GM19023 (cell line): ENCODE measurements at regions not wholly inside any gene's neighbourhood (a gene's known extent, or its start where the extent isn't known, plus 50 kb on each side); places are given as distances from the start of the nearest gene placed in this dataset.

ENCODE experiments used
- ATAC-seq: cut with Tn5 transposase; IDR thresholded peaks from one replicate; pipeline ENCODE4 v1.9.1; 2021; ENCODE audit warnings: mild to moderate bottlenecking, moderate library complexity; ENCODE audit not compliant: unreplicated experiment

DNA sequence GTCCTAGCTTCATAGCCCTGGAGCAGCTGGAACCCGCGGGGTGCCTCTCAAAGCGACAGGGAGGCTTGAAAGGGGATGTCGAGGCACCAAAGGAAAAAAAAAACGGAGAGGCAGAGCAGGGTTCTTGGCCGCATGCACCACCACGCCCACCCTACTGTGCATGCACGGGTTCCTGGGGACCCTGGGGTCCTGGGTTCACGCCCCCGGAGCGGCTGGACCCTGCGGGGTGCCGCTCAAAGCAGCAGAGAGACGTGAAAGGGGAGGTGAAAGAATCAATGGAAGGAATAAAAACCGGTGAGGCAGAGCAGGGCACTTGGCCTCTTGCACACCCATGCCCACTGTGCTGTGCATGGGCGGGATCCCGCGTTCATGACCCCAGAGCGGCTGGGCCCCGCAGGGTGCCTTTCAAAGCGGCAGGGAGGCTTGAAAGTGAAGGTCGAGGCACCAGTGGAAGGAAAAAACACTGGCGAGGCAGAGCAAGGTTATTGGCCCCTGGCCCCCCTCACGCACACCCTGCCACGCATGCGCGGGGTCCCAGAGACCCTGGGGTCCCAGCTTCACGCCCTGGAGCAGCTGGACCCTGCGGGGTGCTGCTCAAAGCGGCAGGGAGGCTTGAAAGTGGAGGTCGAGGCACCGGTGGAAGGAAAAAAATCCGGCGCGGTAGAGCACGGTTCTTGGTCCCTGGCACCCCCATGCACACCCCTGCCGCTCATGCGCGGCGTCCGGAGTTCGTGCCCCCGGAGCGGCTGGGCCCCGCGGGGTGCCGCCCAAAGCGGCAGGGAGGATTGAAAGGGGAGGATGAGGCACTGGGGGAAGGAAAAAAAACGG, 318.5 kb downstream of the ALG10 start:
- ATAC-seq: no peak

DNA sequence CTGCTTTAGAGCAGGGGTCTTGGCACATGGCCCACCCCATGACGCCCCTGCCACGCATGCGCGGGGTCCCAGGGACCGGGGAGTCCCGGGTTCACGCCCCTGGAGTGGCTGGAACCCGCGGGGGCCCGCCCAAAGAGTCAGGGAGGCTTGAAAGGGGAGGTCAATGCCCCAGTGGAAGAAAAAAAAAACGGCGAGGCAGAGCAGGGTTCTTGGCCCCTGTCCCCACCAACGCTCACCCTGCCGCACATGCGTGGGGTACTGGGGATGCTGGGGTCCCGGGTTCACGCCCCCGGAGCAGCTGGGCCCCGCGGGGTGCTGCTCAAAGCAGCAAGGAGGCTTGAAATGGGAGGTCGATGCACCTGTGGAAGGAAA, 319.1 kb downstream of the ALG10 start:
- no peak for ATAC-seq

DNA sequence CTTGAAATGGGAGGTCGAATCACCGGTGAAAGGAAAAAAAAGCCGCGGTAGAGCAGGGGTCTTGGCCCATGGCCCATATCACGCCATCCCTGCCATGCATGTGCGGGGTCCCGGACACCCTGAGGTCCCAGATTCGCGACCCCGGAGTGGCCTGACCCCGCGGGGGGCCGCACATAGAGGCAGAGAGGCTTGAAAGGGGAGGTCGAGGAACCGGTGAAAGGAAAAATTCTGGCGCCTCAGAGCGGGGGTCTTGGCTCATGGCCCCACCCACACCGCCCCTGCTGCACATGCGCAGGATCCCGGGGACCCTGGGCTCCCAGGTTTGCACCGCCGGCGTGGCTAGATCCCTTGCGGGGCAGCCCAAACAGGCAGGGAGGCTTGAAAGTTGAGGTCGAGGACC, 319.8 kb downstream of the ALG10 start:
- ATAC-seq: no peak

- no peak for ATAC-seq
These were observed 321.0 kb downstream of the ALG10 start for GRCh38 chr12:34343345-34343744.

- ATAC-seq: no peak
These were observed 321.5 kb downstream of the ALG10 start for GRCh38 chr12:34343766-34344165.

GRCh38 chr12:34344851-34345522, 322.7 kb downstream of the ALG10 start:
- ATAC-seq: no peak

DNA sequence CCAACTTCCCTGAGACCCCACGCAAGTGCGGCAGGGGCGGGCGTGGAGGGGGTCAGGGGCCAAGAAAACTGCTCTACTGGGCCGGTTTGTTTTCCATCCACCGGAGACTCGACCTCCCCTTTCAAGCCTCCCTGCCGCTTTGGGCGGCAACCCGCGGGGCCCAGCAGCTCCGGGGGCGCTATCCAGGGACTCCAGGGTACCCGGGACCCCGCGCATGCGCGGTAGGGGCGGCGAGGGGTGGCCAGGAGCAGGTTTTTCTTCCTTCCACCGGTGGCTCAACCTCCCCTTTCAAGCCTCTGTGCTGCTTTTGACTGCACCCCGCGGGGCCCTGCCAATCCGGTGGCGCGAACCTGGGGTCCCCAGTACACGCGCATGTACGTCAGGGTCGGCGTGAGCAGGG, 323.5 kb downstream of the ALG10 start:
- ATAC-seq: no peak

- ATAC-seq: no peak
These were observed 324.2 kb downstream of the ALG10 start for GRCh38 chr12:34346372-34347034.

DNA sequence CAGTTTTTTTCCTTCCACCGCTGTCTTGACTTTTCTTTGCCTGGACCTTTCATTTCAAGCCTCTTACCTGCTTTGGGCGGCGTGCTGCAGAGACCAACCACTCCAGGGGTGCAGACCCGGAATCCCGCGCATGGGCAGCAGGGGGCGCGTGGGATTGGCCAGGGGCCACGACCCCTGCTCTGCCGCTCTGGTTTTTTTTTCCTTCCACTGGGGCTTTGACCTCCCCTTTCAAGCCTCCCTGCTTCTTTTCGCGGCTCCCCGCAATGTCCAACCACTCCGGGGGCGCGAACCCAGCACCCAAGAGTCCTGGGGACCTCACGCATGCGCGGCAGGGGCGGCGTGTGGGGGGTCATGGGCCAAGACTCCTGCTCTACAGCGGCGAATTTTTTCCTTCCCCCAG, 325.1 kb downstream of the ALG10 start:
- ATAC-seq: no peak

GRCh38 chr12:34348064-34348463, 325.8 kb downstream of the ALG10 start:
- no peak for ATAC-seq

GRCh38 chr12:34348836-34349672, 326.8 kb downstream of the ALG10 start:
- ATAC-seq: no peak

GRCh38 chr12:34349673-34349961, 327.3 kb downstream of the ALG10 start:
- ATAC-seq: no peak

DNA sequence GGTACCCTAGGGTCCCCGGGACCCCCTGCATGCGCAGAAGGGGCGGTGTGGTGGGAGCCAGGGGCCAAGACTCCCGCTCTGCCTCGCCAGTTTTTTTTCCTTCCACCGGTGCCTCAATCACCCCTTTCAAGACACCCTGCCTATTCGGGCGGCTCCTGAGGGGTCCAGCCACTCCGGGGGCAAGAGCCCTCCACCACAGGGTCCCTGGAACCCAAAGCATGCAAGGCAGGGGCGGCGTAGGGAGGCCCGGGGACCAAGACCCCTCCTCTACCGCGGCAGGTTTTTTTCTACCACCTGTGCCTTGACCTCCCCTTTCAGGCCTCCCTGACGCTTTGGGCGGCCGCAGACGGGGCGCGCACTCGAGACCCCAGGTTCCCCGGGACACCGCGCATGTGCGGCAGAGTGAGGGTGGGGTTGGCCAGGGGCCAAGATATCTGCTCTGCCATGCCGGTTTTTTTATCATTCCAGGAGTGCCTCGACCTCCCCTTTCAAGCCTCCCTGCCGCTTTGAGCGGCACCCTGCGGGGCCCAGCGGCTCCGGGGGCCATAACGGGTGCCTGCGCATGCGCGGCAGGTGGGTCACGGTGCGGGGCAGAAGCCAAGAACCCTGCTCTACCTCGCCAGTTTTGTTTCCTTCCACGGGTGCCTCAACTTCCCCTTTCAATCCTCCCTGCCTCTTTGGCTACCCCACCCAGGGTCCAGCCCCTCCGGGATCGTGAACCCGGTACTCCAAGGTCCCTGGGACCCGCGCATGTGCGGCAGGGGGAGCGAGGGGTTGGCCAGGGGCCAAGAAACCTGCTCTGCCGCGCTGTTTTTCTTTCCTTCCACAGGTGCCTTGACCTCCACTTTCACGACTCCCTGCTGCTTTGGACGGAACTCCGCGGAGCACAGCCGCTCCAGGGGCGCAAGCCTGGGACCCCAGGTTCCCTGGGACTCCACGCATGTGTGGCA, 328.1 kb downstream of the ALG10 start:
- no peak for ATAC-seq

GRCh38 chr12:34352098-34352497, 329.8 kb downstream of the ALG10 start:
- ATAC-seq: no peak

GRCh38 chr12:34354239-34355200, 332.2 kb downstream of the ALG10 start:
- no peak for ATAC-seq

GRCh38 chr12:34356233-34356987, 334.1 kb downstream of the ALG10 start:
- no peak for ATAC-seq

- ATAC-seq: no peak
These were observed 335.5 kb downstream of the ALG10 start for GRCh38 chr12:34357791-34358190.

DNA sequence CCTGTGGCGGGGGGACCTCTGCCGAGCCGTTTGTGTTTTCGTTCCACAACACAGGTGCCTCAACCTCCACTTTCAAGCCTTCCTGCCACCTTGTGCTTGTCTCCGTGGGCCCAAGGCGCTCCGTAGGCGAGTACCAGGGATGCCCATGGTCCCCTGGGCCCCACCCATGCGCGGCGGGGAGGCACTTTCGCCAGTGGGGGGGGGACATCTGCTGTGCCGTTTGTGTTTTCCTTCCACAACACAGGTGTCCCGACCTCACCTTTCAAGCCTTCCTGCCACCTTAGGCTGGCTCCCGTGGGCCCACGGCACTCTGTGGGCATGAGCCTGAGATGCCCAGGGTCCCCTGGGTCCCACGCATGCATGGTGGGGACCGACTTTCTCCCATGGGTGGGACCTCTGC, 335.9 kb downstream of the ALG10 start:
- ATAC-seq: no peak
